Stimulated activated CD8-positive, alpha-beta memory T cell treated with anti-CD3 and anti-CD28 coated beads, Interleukin-12 subunit alpha, Interleukin-12 subunit beta, amount 100 ng/mL, for 24 hours (primary cell): ENCODE measurements at regions not wholly inside any gene's neighbourhood (a gene's known extent, or its start where the extent isn't known, plus 50 kb on each side); places are given as distances from the start of the nearest gene placed in this dataset.
"Not testable (repeated sequence)": the region's sequence is repeated elsewhere in the genome, so short reads cannot be mapped to it uniquely, and the experiment has no call there.

Experiments
- DNase-seq: peaks from one replicate; pipeline ENCODE4 v3.0.0-alpha.2; 2020; ENCODE audit errors: extremely low read depth

GRCh38 chr5:56732121-56732520 lies 83.2 kb upstream of the MAP3K1 start:
- no peak for DNase-seq

- DNase-seq = not testable (repeated sequence)
Measured at GRCh38 chr5:56731473-56731872, 83.9 kb upstream of the MAP3K1 start.

DNA sequence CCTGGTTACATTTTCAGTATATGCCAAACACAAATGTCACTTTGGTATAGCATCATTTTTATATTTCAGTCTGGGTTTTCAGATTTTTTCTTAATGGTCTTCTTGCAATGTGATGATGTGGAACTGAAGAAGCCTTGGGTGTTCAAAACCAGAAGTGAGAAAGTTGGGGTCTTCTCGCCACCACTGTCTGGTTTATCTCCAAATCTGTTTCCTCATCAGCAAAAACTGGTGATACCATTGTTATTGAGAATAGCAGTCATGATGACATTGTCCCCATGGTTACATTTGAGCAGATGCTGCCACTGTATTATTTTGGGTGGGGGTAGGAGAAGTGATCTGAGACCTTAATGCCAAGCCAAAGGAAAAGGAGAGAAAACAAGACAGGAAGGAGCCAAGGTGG lies 85.9 kb upstream of the MAP3K1 start:
- DNase-seq = no peak

GRCh38 chr5:56725711-56726411 lies 89.5 kb upstream of the MAP3K1 start:
- no peak for DNase-seq

- not testable (repeated sequence) for DNase-seq
Measured at GRCh38 chr5:56724857-56725256, 90.5 kb upstream of the MAP3K1 start.

- DNase-seq = no peak
Measured at GRCh38 chr5:56722317-56722716, 93.0 kb upstream of the MAP3K1 start.

DNA sequence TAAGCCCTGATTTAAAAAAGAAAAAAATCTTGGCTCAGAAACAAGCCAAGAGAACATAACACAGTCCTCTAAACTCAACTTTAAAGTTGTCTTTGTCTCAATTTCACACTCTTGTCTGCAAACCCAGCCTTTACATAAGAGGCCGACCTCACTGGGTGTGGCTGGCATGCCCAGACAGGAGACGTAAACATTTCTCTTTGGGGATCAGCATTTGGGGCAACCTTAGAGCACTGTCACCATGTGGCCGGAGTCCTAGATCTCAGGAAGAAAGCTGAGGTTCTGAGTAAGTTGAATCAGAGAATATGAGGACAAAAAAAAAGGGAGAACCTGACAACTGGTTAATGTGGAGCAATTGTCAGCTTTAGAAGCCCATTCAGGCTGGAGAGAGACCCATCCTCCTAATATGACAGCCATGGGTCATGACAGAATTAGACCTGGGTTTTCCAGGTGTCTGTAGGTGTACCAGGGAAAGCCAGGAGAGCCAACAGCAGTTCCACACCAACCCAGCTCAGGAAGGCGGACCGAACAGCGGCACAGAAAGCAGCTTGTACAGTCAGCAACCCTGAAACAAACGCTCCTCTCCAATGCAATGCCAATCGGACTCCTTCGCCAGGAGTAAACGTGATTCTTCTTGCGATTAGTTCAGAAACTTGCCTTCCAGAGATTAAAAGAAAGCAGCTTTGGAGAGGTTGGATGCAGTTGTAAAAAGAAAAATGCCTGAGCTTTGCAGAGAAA lies 97.9 kb upstream of the MAP3K1 start:
- no peak for DNase-seq

DNA sequence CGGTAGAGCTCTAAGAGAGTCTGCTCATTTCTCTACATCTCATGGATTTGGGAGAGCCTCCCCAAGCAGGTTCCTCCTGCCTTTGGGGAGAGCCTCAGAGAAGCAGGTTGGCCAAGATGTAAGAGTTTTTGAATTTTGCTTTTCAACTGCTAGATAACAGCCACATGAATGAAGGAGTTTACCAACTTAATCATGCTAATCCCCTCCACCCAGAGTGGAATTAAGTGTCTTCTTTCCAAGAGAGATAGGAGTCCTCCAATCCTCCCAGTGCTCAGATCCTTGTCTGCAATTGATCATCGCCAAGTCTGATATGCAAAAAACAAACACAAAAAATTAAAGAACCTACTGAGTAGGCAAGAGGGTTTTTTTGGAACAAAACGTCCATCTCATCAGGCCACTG lies 99.4 kb upstream of the MAP3K1 start:
- no peak for DNase-seq

DNA sequence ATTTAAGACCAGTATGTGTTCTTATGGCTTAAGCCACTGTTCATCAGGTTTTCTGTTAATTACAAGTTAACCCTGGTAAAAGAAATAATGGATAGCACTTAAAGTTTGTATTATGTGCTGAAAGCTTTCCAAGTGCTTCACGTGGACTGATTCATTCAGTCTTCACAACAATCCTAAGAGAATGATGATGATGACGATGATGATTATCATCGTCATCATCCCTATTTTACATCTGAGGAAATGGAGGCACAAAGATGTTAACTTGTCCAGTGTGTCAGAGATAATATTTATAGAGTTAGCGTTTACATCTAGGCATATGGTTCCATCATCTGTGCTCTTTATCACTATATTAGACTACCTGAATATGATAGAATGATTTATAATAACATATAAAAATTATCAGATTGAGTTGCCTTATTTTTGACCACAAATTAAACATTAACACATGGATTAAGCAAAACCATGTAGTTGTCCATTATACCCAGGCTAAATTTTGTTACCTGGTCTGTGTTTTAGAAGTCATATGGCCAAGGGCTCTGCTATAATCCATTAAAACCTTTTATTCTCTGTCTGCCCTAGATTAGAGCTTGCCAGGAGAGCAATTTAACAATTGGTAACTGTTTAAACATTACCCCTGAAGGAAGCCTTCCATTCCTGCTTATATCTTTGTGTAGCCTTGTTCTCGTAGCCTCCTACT lies 102.3 kb upstream of the MAP3K1 start:
- no peak for DNase-seq

DNA sequence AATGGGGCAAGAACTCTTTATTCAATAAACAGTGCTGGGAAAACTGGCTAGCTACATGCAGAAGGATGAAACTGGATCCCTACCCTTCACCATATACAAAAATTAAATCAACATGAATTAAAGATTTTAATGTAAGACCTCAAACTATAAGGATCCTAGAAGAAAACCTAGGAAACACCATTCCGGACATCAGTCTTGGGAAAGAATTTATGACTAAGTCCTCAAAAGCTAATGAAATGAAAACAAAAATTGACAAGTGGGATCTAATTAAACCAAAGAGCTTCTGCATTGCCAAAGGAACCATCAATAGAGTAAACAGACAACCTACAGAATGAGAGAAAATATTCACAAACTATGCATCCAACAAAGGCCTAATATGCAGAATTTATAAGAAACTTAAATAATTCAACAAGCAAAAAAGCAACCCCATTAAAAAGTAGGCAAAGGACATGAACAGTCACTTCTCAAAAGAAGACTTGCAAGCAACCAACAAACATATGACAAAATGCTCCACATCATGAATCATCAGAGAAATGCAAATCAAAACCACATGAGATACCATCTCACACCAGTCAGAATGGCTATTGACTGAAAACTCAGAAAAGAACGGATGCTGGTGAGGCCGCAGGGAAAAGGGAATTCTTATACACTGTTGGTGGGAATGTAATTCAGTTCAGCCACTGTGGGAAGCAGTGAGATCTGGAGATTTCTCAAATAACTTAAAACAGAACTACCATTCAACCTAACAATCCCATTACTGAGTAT lies 104.3 kb upstream of the MAP3K1 start:
- no peak for DNase-seq

- no peak for DNase-seq
Measured at GRCh38 chr5:56706504-56706903, 108.8 kb upstream of the MAP3K1 start.

DNA sequence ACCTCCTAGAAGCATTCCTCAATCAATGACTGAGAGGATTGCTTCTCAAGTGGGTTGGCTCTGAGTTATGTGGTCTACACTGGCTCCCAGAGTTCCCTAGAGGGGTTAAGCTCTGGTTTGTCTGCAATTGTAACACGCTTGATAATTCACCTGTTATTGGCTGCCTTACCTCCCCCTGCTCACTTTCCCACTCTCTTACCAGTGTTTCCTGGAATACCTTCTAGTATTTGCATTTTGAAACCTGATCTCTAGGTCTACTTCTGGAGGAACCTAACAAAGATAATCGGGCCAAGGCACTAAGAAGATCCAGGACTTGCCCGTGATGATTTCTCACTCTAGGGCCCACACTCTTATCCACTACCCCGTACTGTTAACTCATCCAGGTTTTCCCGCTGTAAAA lies 110.1 kb upstream of the MAP3K1 start:
- DNase-seq = no peak

- DNase-seq = no peak
Measured at GRCh38 chr5:56703952-56704351, 111.4 kb upstream of the MAP3K1 start.

DNA sequence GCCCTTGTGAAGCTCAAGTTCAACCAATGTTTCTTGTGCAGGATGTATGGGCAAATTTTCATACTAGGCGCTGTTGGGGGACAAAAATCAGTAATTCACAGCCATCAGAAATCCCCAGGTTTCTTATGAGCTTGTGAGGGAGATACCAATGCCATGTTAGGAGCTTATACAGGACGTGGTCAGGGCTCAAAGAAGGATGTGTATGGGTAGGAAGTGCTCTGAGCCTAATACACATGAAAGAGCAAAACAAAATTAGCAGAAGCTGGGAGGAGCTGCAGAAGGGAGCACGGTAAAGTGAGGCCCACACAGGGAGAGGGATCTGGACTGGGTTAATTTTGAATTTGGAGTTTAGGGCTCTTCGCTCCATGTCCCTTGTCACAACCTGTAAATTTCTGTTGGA lies 114.6 kb upstream of the MAP3K1 start:
- no peak for DNase-seq

GRCh38 chr5:56699538-56699937 lies 115.8 kb upstream of the MAP3K1 start:
- no peak for DNase-seq

- no peak for DNase-seq
Measured at GRCh38 chr5:56698463-56699381, 116.6 kb upstream of the MAP3K1 start.

DNA sequence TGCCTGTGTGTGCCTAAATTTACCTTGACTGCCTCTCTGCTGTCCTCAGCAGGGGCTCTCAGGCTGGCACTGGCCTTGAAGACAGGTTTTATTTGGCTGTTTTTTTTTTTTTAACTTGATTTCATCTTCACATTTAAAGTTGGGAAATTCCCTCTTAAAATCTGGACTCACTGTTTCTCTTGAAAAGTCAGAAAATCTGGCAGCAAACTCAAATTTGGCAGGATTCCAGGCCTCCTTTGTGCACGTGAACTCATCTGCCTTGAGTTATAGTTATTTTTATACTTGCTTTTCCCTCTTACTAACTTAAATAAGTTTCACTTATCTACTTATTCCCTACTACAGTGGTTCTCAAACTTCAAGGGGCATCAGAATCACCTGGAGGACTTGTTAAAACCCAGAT lies 118.4 kb upstream of the MAP3K1 start:
- no peak for DNase-seq

DNA sequence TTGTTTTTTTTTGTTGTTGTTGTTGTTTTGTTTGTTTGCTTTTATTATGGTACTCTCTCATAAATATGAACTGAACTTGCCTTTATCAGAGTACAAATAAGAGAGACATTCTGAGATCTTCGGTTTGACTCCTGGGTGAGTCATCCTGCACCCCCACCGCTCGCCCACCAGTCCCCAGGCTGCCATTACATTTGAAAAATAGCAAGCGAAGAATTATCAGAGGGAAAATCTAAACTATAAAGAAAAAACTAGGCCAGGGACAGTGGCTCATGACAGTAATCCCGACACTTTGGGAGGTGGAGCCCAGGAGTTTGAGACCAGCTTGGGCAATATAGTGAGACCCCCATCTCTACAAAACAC lies 122.1 kb upstream of the MAP3K1 start:
- DNase-seq = no peak

GRCh38 chr5:56692359-56693219 lies 122.8 kb upstream of the MAP3K1 start:
- DNase-seq = no peak

DNA sequence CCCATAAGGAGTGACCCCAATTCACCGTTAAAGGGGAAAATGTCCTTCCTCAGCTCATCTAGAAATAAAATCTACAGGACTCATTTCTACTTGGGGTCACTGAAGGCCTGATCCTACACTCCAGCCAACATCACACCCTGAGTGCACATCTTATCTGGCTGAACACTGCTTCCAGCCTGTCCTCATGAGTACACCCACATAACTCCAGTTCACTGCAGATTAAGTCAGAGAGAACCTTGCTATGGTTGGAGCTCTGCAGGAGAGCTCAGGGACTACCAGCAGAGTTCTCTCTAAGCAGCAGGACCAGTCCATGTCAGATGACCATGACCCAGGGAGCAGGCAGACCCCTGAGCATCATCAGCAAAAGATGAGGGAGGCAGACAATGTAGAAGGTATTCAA lies 126.9 kb upstream of the MAP3K1 start:
- no peak for DNase-seq
